LNCaP clone FGC (cell line): ENCODE measurements at regions not wholly inside any gene's neighbourhood (a gene's known extent, or its start where the extent isn't known, plus 50 kb on each side); places are given as distances from the start of the nearest gene placed in this dataset.
"Not testable (repeated sequence)": the region's sequence is repeated elsewhere in the genome, so short reads cannot be mapped to it uniquely, and the experiment has no call there.

Experiments
- DNase-seq: peaks from one replicate; pipeline ENCODE4 v3.0.0-alpha.2; 2011; ENCODE audit warnings: low read depth
- H3K4me3 ChIP-seq: 2 replicates; pipeline ENCODE4 v1.5.1; 2011; ENCODE audit warnings: mild to moderate bottlenecking, low read depth, low read length, control low read depth
- TF ChIP-seq, protein P1 (sequence below): IDR thresholded peaks from 2 replicates; pipeline ENCODE4 v1.5.1; 2012; ENCODE audit warnings: mild to moderate bottlenecking; ENCODE audit not compliant: control insufficient read depth, insufficient read depth; ENCODE audit errors: extremely low read depth

DNA sequence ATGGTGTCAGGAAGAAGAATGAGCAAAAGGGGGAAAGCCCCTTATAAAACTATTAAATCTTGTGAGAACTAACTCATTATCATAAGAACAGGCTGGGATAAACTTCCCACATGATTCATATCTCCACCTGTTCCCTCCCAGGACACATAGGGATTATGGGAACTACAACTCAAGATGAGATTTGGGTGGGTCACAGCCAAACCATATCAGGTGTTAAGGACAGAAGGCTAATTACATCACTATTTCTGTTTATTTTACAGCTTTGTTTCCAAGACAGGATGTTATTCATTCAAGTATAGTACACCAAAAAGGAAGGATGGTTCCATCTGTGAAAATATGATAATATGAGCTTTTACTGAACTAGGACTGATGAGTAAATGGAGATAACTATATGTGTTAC, 63.7 kb upstream of the ARSJ start:
- no peak for DNase-seq
- H3K4me3 ChIP-seq: no peak overlapping the region
- TF ChIP-seq, protein P1, sequence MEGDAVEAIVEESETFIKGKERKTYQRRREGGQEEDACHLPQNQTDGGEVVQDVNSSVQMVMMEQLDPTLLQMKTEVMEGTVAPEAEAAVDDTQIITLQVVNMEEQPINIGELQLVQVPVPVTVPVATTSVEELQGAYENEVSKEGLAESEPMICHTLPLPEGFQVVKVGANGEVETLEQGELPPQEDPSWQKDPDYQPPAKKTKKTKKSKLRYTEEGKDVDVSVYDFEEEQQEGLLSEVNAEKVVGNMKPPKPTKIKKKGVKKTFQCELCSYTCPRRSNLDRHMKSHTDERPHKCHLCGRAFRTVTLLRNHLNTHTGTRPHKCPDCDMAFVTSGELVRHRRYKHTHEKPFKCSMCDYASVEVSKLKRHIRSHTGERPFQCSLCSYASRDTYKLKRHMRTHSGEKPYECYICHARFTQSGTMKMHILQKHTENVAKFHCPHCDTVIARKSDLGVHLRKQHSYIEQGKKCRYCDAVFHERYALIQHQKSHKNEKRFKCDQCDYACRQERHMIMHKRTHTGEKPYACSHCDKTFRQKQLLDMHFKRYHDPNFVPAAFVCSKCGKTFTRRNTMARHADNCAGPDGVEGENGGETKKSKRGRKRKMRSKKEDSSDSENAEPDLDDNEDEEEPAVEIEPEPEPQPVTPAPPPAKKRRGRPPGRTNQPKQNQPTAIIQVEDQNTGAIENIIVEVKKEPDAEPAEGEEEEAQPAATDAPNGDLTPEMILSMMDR: no peak

DNA sequence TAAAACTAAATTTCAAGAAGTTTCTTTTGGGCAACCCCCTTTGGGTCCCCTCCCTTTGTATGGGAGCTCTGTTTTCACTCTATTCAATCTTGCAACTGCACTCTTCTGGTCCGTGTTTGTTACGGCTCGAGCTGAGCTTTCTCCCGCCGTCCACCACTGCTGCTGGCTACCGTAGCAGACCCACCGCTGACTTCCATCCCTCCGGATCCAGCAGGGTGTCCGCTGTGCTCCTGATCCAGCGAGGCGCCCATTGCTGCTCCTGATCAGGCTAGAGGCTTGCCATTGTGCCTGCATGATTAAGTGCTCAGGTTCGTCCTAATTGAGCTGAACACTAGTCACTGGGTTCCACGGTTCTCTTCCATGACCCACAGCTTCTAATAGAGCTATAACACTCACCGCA, 64.9 kb upstream of the ARSJ start:
- H3K4me3 ChIP-seq, DNase-seq: not testable (repeated sequence)

DNA sequence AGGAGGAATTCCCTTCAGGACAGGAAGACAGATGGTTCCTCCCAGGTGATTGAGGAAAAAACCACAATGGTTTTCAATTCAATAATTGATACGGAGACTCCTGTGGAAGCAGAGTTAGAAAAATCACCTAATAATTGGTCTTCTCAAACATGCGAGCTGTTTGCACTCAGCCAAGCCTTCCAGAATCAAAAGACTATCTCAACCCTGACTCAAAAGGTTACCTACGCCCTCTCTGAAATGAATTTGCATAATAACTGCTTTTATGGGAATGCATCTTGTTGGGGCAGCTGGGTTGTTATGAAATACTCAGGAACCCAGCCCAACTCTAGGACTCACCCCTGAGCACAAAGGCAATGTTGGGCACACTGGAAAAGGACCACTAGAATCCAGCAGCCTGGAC, 66.9 kb upstream of the ARSJ start:
- no peak for DNase-seq
- H3K4me3 ChIP-seq: no peak overlapping the region
- TF ChIP-seq, protein P1: no peak

DNA sequence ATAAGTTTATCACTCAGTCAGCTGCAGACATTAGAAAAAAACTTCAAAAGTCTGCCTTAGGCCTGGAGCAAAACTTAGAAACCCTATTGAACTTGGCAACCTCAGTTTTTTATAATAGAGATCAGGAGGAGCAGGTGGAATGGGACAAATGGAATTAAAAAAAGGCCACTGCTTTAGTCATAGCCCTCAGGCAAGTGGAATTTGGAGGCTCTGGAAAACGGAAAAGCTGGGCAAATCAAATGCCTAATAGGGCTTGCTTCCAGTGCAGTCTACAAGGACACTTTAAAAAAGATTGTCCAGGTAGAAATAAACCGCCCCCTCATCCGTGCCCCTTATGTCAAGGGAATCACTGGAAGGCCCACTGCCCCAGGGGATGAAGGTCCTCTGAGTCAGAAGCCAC, 68.7 kb upstream of the ARSJ start:
- H3K4me3 ChIP-seq, DNase-seq: not testable (repeated sequence)

DNA sequence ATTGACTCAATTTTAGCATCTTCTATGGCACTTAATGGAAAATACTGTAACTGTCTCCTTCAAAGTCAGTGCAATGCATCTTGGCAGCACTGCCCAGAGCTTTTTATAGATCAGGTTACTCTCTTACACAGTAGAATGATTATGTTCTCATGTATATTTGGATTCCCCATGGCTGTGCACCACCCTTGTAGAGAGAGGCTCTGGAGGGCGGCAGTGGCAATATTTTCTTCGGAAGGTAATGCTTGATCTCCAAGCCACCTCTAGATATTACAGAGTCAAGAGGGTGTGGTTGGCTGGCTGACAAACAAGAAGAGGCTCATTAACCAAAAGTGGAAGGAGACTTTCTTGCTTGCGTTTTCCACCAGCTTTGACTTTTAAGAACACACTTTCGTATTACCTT, 72.8 kb upstream of the ARSJ start:
- no peak for DNase-seq
- no peak overlapping the region for H3K4me3 ChIP-seq
- TF ChIP-seq, protein P1: no peak

DNA sequence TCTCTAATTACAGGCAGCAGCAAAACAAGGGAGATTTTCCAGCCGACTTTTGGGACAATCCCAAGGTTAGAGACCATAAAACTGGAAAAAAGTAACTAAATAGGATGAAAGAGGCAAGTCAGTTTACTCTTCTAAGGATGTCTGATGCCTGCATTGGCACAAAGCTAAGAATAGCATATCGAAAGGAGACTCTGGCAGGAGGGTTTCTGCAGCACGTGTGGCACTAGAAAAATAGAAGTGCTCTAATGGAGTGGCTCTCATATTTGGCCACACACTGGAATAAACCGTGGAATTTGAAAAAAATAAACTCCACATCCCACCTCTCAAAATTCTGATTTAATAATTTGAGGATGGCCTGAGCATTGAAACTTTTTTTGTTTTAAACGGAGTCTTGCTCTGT, 77.2 kb upstream of the ARSJ start:
- TF ChIP-seq, protein P1: no peak
- no peak overlapping the region for H3K4me3 ChIP-seq
- no peak for DNase-seq

DNA sequence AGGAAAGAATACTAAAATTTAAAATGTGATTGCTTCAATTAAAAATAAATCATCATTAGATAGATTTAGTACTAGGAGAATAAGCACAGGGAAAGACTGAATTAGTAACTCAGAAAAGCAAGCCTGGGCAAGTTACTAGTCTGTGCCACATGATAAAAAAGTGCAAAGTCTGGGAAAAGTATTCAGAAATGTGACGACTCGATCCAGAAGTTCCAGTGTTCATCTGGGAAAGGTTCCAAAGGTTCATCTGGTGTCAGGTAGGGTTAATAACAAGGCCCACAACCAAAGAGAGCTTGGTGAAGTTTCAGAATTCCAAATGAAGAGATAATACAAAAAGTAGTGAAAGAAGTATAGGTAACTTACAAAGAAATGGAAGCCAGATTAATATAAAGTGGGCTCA, 78.3 kb upstream of the ARSJ start:
- no peak for DNase-seq
- H3K4me3 ChIP-seq: no peak overlapping the region
- TF ChIP-seq, protein P1: no peak

DNA sequence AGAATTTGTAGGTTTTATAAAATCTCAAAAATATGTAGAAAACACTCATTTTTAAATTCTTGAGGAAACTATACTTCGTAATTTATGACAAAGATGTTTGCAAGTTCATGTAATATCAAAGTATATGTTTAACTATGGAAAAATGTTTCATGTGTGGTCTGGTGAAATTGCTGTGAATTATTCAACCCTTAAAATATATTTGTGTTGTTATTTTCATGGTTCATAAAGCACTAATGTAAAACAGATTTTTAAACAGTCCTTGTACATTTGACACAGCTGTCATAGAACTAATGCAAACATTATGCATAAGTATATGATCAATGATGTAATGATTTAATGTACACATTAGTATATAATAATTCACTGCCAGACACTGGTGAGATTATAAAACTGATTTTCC, 83.1 kb upstream of the ARSJ start:
- TF ChIP-seq, protein P1: no peak
- no peak for DNase-seq

More for the DNA sequence above, 83.1 kb upstream of the ARSJ start:
- H3K4me3 ChIP-seq: no peak overlapping the region
